ENCODE measurements at regions not wholly inside any gene's neighbourhood (a gene's known extent, or its start where the extent isn't known, plus 50 kb on each side); places are given as distances from the start of the nearest gene placed in this dataset.

DNA sequence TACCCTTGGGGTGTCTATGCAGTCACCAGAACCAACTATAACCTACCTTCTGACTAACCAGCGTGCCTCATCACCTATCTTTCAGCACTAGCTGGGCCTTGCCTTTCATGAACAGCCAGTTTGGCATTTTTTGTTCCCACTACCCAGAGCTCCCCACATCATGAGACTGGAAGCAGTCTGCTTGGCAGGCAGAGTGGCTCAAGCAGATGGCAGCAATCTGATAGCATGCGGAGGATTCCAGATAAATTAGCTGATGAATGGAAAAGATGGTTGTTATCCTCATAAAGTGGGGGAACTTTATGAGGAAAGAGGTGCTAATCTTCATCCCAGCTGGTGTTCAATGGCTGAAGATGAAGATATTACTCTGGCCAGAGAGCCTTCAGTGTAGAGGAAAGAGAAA, 243.2 kb upstream of the EDA2R start:
- no peak for TF ChIP-seq POLR2A (IDR thresholded peaks at IDR 0.05; ENCODE audit: low read depth, low read length)
- TF ChIP-seq, protein P1, sequence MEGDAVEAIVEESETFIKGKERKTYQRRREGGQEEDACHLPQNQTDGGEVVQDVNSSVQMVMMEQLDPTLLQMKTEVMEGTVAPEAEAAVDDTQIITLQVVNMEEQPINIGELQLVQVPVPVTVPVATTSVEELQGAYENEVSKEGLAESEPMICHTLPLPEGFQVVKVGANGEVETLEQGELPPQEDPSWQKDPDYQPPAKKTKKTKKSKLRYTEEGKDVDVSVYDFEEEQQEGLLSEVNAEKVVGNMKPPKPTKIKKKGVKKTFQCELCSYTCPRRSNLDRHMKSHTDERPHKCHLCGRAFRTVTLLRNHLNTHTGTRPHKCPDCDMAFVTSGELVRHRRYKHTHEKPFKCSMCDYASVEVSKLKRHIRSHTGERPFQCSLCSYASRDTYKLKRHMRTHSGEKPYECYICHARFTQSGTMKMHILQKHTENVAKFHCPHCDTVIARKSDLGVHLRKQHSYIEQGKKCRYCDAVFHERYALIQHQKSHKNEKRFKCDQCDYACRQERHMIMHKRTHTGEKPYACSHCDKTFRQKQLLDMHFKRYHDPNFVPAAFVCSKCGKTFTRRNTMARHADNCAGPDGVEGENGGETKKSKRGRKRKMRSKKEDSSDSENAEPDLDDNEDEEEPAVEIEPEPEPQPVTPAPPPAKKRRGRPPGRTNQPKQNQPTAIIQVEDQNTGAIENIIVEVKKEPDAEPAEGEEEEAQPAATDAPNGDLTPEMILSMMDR (IDR thresholded peaks at IDR 0.05; ENCODE audit: extremely low read depth in 1 of 2, insufficient read depth in 1 of 2, low read depth in 1 of 2, low read length in 2 of 2), result no peak
- no peak for TF ChIP-seq POLR2AphosphoS5 (IDR thresholded peaks at IDR 0.05; ENCODE audit: insufficient read depth, low read depth, low read length)
- TF ChIP-seq MYC (IDR thresholded peaks at IDR 0.05; ENCODE audit: low read depth, low read length), result no peak
- no peak for TF ChIP-seq EZH2 (IDR thresholded peaks at IDR 0.05; ENCODE audit: borderline replicate concordance, low read depth, low read length, severe bottlenecking)
- TF ChIP-seq, protein P2, sequence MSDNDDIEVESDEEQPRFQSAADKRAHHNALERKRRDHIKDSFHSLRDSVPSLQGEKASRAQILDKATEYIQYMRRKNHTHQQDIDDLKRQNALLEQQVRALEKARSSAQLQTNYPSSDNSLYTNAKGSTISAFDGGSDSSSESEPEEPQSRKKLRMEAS (IDR thresholded peaks at IDR 0.05; ENCODE audit: insufficient read depth, insufficient read length), result no peak
